GM12872 (cell line): ENCODE measurements at regions not wholly inside any gene's neighbourhood (a gene's known extent, or its start where the extent isn't known, plus 50 kb on each side); places are given as distances from the start of the nearest gene placed in this dataset.

ENCODE experiments used
- TF ChIP-seq, protein P1 (sequence below): IDR thresholded peaks from 3 replicates; pipeline ENCODE4 v1.5.1; 2011; ENCODE audit warnings: low read depth, mild to moderate bottlenecking, low read length, moderate library complexity; ENCODE audit not compliant: insufficient read depth

- TF ChIP-seq, protein P1, sequence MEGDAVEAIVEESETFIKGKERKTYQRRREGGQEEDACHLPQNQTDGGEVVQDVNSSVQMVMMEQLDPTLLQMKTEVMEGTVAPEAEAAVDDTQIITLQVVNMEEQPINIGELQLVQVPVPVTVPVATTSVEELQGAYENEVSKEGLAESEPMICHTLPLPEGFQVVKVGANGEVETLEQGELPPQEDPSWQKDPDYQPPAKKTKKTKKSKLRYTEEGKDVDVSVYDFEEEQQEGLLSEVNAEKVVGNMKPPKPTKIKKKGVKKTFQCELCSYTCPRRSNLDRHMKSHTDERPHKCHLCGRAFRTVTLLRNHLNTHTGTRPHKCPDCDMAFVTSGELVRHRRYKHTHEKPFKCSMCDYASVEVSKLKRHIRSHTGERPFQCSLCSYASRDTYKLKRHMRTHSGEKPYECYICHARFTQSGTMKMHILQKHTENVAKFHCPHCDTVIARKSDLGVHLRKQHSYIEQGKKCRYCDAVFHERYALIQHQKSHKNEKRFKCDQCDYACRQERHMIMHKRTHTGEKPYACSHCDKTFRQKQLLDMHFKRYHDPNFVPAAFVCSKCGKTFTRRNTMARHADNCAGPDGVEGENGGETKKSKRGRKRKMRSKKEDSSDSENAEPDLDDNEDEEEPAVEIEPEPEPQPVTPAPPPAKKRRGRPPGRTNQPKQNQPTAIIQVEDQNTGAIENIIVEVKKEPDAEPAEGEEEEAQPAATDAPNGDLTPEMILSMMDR = no peak
Measured at GRCh38 chr19:30897034-30897433, 452.2 kb downstream of the TSHZ3 start.

DNA sequence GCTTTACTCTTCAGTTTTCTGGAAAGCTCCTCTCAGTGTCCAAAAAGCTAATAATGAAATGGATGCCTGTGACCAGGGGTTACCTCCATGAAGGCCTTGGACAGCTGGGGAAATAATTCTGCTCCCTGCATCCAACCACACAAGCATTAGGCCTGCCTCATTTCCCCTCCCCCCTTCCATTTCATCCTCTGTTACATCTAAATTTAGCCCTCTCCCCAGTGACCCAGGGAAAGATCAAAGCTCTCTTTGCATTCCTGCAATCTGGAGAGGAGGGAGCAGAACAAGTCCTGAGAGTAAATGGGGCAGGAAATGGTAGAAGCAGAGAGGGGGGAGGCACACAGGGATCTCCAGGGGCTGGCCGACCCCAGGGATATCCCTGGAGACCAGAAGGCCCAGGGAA lies 452.7 kb downstream of the TSHZ3 start:
- TF ChIP-seq, protein P1 = no peak

GRCh38 chr19:30895946-30896345 lies 453.3 kb downstream of the TSHZ3 start:
- TF ChIP-seq, protein P1 = no peak

GRCh38 chr19:30891051-30891450 lies 458.2 kb downstream of the TSHZ3 start:
- TF ChIP-seq, protein P1 = no peak

DNA sequence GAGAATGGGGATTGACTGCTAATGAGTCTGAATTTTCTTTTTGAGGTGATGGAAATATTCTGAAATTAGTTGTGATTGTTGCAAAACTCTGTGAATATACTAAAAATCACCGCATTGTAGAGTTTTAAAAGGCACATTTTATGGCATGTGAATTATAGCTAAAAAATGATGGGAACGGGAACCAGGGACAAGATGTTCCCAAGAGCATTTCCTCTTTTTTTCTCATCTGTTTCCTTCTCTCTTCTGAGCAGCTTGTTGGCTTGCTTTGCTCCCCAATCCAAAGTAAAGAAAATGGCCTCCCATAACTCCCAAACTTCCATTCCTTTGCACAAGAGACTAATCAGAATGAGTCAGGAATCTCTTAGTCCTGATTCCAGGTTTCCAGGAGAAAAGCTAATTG lies 459.2 kb downstream of the TSHZ3 start:
- TF ChIP-seq, protein P1 = no peak

DNA sequence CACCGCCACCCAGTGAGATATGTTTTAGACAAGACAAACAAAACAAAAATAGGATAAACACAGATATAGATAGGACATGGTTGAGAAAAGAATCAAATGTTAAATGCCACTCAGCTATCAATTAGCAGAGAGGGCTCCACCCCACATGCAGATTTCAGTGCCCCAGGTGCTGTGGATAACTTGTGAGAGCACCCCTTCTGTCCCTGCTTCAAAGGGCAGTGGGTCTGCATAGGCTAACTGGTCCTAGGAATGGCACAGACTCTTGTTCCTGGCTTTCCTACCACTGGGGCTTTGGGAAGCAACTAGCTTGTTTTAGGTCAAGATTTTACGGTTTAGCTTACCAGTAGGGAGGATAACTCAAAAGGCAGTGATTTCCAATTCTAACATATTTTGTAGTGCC lies 460.3 kb downstream of the TSHZ3 start:
- TF ChIP-seq, protein P1 = no peak

DNA sequence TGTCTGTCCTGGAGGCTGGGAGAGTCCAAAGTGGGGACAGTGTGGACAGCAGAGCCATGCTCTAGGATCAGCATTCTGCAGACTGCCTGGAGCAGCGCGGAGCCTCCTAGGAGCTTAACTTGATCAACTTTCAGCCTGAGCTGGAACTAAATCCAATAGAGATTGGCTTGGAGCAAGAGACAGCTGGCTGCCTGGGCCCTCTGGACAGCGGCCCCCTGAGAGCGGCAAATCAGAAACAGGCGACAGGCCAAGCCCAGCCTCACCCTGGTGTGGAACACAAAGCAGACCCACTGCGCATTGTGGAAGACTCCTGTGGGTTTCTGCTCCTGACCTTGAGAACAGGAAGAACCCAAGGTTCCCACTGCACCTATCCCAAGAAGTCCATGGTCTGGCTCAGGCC lies 462.2 kb downstream of the TSHZ3 start:
- TF ChIP-seq, protein P1 = no peak

DNA sequence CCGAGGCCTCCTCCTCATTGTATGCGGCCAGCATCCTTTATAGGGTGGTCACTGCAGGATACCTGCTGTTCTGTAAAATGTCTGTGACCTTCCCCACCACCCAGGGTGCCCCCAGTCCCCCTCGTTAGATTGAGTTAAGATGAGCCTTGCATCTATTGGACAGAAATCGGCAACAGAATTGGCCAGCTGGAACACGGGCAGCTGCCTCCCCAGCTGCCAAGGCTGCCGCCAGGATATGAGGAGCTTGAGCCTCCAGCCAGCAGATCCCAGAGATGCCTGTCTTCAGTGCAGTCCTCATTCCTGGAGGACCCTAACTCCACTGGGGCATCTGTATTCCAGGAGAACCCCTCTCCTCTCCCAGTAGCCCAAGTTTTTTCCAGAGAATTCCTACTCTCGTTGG lies 463.0 kb downstream of the TSHZ3 start:
- TF ChIP-seq, protein P1 = no peak
